Adrenal gland (tissue), 9 donors: ENCODE measurements at regions not wholly inside any gene's neighbourhood (a gene's known extent, or its start where the extent isn't known, plus 50 kb on each side); places are given as distances from the start of the nearest gene placed in this dataset.

Source experiments
- DNase-seq, 7 donors: peaks; one replicate each; pipeline ENCODE4 v3.0.0-alpha.2; 2019 to 2020
- H3K27ac ChIP-seq, 5 donors: fragments of 200-600 bp; sonication (generic) in 4 of 5; 1 replicate in 3 of 5; 2 replicates in 2 of 5; pipeline versions ENCODE4 v1.5.1 to v1.8.0; 2016 to 2020; ENCODE audit warnings: mild to moderate bottlenecking in 1 of 5
- H3K27me3 ChIP-seq: fragments of 200-600 bp; 2 replicates; pipeline ENCODE4 v1.8.0; 2021
- H3K36me3 ChIP-seq, 2 donors: fragments of 200-600 bp; replicated peaks in 1 of 2; 1 replicate in 1 of 2; 2 replicates in 1 of 2; pipeline versions ENCODE4 v1.5.1 to v1.8.0; 2018 to 2022
- H3K4me1 ChIP-seq, 2 donors: fragments of 200-600 bp; replicated peaks in 1 of 2; 1 replicate in 1 of 2; 2 replicates in 1 of 2; pipeline versions ENCODE4 v1.5.1 to v1.8.0; 2018 to 2021
- H3K4me3 ChIP-seq, 4 donors: fragments of 200-600 bp; sonication (generic) in 3 of 4; one replicate each; pipeline ENCODE4 v1.5.1; 2016 to 2018
- H3K9me3 ChIP-seq, 3 donors: fragments of 200-600 bp; sonication (generic) in 1 of 3; replicated peaks in 1 of 3; 1 replicate in 2 of 3; 2 replicates in 1 of 3; pipeline versions ENCODE4 v1.5.1 to v1.8.0; 2016 to 2021
- CTCF ChIP-seq, 6 experiments: fragments of 450-650 bp in 4 of 6; fragments of 200-600 bp in 2 of 6; sonication (generic) in 1 of 6; IDR thresholded peaks; 1 replicate in 5 of 6; 2 replicates in 1 of 6; pipeline versions ENCODE4 v1.5.1 to v1.8.0; 2016 to 2021; ENCODE audit warnings: antibody characterized with exemption in 6 of 6, mild to moderate bottlenecking in 2 of 6, moderate library complexity in 1 of 6
- POLR2A ChIP-seq, 2 donors: fragments of 450-650 bp; IDR thresholded peaks; one replicate each; pipeline ENCODE4 v1.6.1; 2017; ENCODE audit warnings: antibody characterized with exemption in 2 of 2, mild to moderate bottlenecking in 2 of 2, moderate library complexity in 1 of 2
- WGBS, 4 donors: extraction: QIAGEN DNeasy Blood & Tissue Kit in 2 of 4; methylation state at CpG; one replicate each; pipeline versions ENCODE4 v1.1.5 to v1.1.7; 2013 to 2017; 5-methylcytosine and 5-hydroxymethylcytosine counted together
- intact Hi-C, 2 donors: fragments of 100-400 bp; cut with DNase I; formaldehyde crosslinking; loops; one replicate each; pipeline versions ENCODE4 v1.14.1 to v1.15.0; 2022 to 2023
- donor health status: healthy with polysubstance abuse.
- donor health status: Bipolar disorder and iron deficiency.
- donor health status: DM: yes; HTN: yes; CAD: no.
- donor health status: DM: no; HTN: no; CAD: no.
- donor health status: DM: no; HTN: no; CAD: no.

DNA sequence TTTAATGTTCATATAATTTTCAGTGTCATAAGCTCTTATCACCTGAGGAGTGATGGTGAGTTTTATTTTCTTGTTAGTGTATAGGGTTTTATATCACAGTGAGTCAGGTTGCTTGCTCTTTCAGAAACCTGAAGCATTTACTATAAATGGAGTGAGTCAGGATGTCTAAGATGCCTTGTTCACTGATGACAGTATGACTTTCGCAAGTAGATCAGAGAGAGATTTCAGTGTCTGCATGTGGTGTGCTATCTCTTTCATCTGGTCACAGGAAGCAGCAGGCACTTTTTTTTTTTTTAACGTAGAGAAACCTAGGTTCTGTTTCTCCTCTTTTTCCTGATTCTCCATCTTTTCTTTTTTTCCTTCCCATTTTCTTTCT is 237.1 kb downstream of the DMRTA1 start:
- TF ChIP-seq CTCF (IDR thresholded peaks at IDR 0.05): no peak
- no peak for TF ChIP-seq POLR2A (IDR thresholded peaks at IDR 0.05)
- no peak overlapping the region for H3K4me3 ChIP-seq
- H3K4me1 ChIP-seq: peaks cover 0 to 6% of the 10 kb centered on the region in 2 donors
- no peaks in the 10 kb centered on the region for H3K36me3 ChIP-seq
- H3K9me3 ChIP-seq: no peaks in the 10 kb centered on the region
- intact Hi-C loops: no loop called here
- H3K27ac ChIP-seq: no peak overlapping the region
- DNase-seq: no peak
- WGBS, 4 donors: 10 to 32% (median 20%) methylated on average over 2 of the region's 2 CpGs
- no peaks in the 10 kb centered on the region for H3K27me3 ChIP-seq

GRCh38 chr9:22693156-22693555 is 246.5 kb downstream of the DMRTA1 start:
- no peak for DNase-seq
- 60 to 72% (median 64%) methylated on average over 2 of the region's 2 CpGs for WGBS, 4 donors
- Histone ChIP-seq H3K4me1 (no peaks in the 10 kb centered on the region), H3K4me3 (no peak overlapping the region), H3K36me3 (no peaks in the 10 kb centered on the region), H3K27me3 (no peaks in the 10 kb centered on the region), H3K9me3 (no peaks in the 10 kb centered on the region), H3K27ac (no peak overlapping the region)
- TF ChIP-seq CTCF (IDR thresholded peaks at IDR 0.05) (no peak), POLR2A (IDR thresholded peaks at IDR 0.05) (no peak)
- intact Hi-C loops: no loop called here

DNA sequence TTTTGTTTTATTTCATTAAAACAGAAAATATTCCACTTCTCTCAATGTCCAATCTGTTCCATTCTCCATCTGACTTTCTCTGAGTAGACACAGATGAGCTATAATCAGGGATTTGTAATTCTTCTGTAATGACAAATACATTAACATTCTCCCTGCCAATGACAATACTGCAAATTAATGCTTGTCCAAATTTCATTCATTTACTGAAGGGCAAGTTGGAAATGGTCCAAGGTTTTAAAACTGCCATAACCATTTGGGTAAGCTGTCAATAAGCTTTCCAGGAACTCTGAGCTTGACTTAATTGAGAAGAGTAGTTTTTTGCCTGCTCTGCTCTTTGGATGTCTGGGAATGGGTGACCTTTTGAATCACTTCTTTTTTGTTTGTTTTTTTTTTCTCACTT is 253.5 kb downstream of the DMRTA1 start:
- Histone ChIP-seq H3K4me3 (no peak overlapping the region), H3K9me3 (no peaks in the 10 kb centered on the region), H3K36me3 (no peaks in the 10 kb centered on the region), H3K27me3 (no peaks in the 10 kb centered on the region), H3K4me1 (no peaks in the 10 kb centered on the region), H3K27ac (no peak overlapping the region)
- TF ChIP-seq CTCF (IDR thresholded peaks at IDR 0.05) (no peak), POLR2A (IDR thresholded peaks at IDR 0.05) (no peak)
- intact Hi-C loops: no loop called here
- no peak for DNase-seq

GRCh38 chr9:22718653-22719052 is 272.0 kb downstream of the DMRTA1 start:
- intact Hi-C loops: no loop called here
- WGBS, 4 donors: 65 to 85% (median 72%) methylated on average over 1 of the region's 1 CpG

More at GRCh38 chr9:22718653-22719052, 272.0 kb downstream of the DMRTA1 start:
- no peak overlapping the region for H3K4me3 ChIP-seq
- no peak for TF ChIP-seq CTCF (IDR thresholded peaks at IDR 0.05)
- no peak for TF ChIP-seq POLR2A (IDR thresholded peaks at IDR 0.05)
- no peak overlapping the region for H3K27ac ChIP-seq
- H3K36me3 ChIP-seq: no peaks in the 10 kb centered on the region
- H3K9me3 ChIP-seq: no peaks in the 10 kb centered on the region
- H3K4me1 ChIP-seq: no peaks in the 10 kb centered on the region
- H3K27me3 ChIP-seq: no peaks in the 10 kb centered on the region
- no peak for DNase-seq
